Neural progenitor cell (in vitro differentiated cells): ENCODE measurements at regions not wholly inside any gene's neighbourhood (a gene's known extent, or its start where the extent isn't known, plus 50 kb on each side); places are given as distances from the start of the nearest gene placed in this dataset.

ENCODE experiments used
- DNase-seq: peaks from one replicate; pipeline ENCODE4 v3.0.0-alpha.2; 2016; ENCODE audit warnings: low spot score
- H2AFZ ChIP-seq: fragments of 200-600 bp; sonication (generic); replicated peaks from 2 replicates; pipeline ENCODE4 v1.6.1; 2016; ENCODE audit warnings: antibody characterized with exemption
- H3F3A ChIP-seq: fragments of 200-600 bp; sonication (generic); 2 replicates; pipeline ENCODE4 v1.6.1; 2016; ENCODE audit warnings: antibody characterized with exemption, low read depth
- H3K27ac ChIP-seq: fragments of 200-600 bp; sonication (generic); 2 replicates; pipeline ENCODE4 v1.5.1; 2016; ENCODE audit warnings: mild to moderate bottlenecking
- H3K27me3 ChIP-seq: fragments of 200-600 bp; sonication (generic); 2 replicates; pipeline ENCODE4 v1.6.1; 2016; ENCODE audit warnings: mild to moderate bottlenecking, moderate library complexity
- H3K36me3 ChIP-seq: fragments of 200-600 bp; sonication (generic); 2 replicates; pipeline ENCODE4 v1.5.1; 2016
- H3K4me1 ChIP-seq: fragments of 200-600 bp; sonication (generic); 2 replicates; pipeline ENCODE4 v1.6.1; 2016; ENCODE audit warnings: mixed run types
- H3K4me2 ChIP-seq: fragments of 200-600 bp; sonication (generic); 2 replicates; pipeline ENCODE4 v1.6.1; 2016
- H3K4me3 ChIP-seq: fragments of 200-600 bp; sonication (generic); 2 replicates; pipeline ENCODE4 v1.5.1; 2016
- H3K79me2 ChIP-seq: fragments of 200-600 bp; sonication (generic); 2 replicates; pipeline ENCODE4 v1.6.1; 2016; ENCODE audit warnings: low read depth
- H3K9ac ChIP-seq: fragments of 200-600 bp; sonication (generic); 2 replicates; pipeline ENCODE4 v1.6.1; 2016
- H3K9me3 ChIP-seq: fragments of 200-600 bp; sonication (generic); 2 replicates; pipeline ENCODE4 v1.5.1; 2016; ENCODE audit warnings: low read depth
- H4K20me1 ChIP-seq: fragments of 200-600 bp; sonication (generic); 2 replicates; pipeline ENCODE4 v1.6.1; 2016; ENCODE audit warnings: low read depth
- H3K27ac Mint-ChIP-seq: 3 replicates; pipeline ENCODE4 v1.8.0; 2021; ENCODE audit warnings: mixed read lengths
- H3K27me3 Mint-ChIP-seq: 2 replicates; pipeline ENCODE4 v1.8.0; 2022; ENCODE audit warnings: low read depth, mild to moderate bottlenecking, inconsistent platforms, moderate library complexity, mixed read lengths; ENCODE audit not compliant: insufficient read depth
- H3K36me3 Mint-ChIP-seq: 3 replicates; pipeline ENCODE4 v1.8.0; 2021; ENCODE audit warnings: mixed read lengths
- H3K4me1 Mint-ChIP-seq: 3 replicates; pipeline ENCODE4 v1.8.0; 2021; ENCODE audit warnings: mixed read lengths
- H3K4me3 Mint-ChIP-seq: 3 replicates; pipeline ENCODE4 v1.8.0; 2021; ENCODE audit warnings: mild to moderate bottlenecking, moderate library complexity, mixed read lengths
- H3K9me3 Mint-ChIP-seq: 3 replicates; pipeline ENCODE4 v1.8.0; 2020; ENCODE audit warnings: mixed read lengths
- CTCF ChIP-seq: fragments of 200-600 bp; sonication (generic); IDR thresholded peaks from 2 replicates; pipeline ENCODE4 v1.5.1; 2017; ENCODE audit warnings: antibody characterized with exemption, mild to moderate bottlenecking
- EZH2 ChIP-seq: fragments of 200-600 bp; sonication (generic); IDR thresholded peaks from 2 replicates; pipeline ENCODE4 v1.6.1; 2017; ENCODE audit warnings: antibody characterized with exemption, mild to moderate bottlenecking, moderate library complexity
- EZH2phosphoT487 ChIP-seq: fragments of 200-600 bp; sonication (generic); IDR thresholded peaks from 2 replicates; pipeline ENCODE4 v1.6.1; 2017; ENCODE audit warnings: antibody characterized with exemption

- H3K9ac ChIP-seq: no peak overlapping the region
- no peak overlapping the region for H3K27ac ChIP-seq
- H4K20me1 ChIP-seq: no peaks in the 10 kb centered on the region
- H3K4me2 ChIP-seq: no peak overlapping the region
- no peaks in the 10 kb centered on the region for H3K79me2 ChIP-seq
- H3K4me1 ChIP-seq: peaks cover 14% of the 10 kb centered on the region
- H3K27me3 ChIP-seq: no peaks in the 10 kb centered on the region
- H2AFZ ChIP-seq: no peak overlapping the region
- H3K4me3 Mint-ChIP-seq: no peak overlapping the region
- H3K27ac Mint-ChIP-seq: no peak overlapping the region
- no peaks in the 10 kb centered on the region for H3K36me3 ChIP-seq
- no peak for DNase-seq
- H3K27me3 Mint-ChIP-seq: peaks cover 2% of the 10 kb centered on the region
- peaks cover 3% of the 10 kb centered on the region for H3K4me1 Mint-ChIP-seq
- no peaks in the 10 kb centered on the region for H3K36me3 Mint-ChIP-seq
- H3K4me3 ChIP-seq: no peak overlapping the region
- no peaks in the 10 kb centered on the region for H3F3A ChIP-seq
- H3K9me3 ChIP-seq: no peaks in the 10 kb centered on the region
- TF ChIP-seq EZH2 (no peak), EZH2phosphoT487 (no peak), CTCF (no peak)
- H3K9me3 Mint-ChIP-seq: no peaks in the 10 kb centered on the region
These were observed 588.5 kb downstream of the TRIML1 start for GRCh38 chr4:188727746-188728145.

DNA sequence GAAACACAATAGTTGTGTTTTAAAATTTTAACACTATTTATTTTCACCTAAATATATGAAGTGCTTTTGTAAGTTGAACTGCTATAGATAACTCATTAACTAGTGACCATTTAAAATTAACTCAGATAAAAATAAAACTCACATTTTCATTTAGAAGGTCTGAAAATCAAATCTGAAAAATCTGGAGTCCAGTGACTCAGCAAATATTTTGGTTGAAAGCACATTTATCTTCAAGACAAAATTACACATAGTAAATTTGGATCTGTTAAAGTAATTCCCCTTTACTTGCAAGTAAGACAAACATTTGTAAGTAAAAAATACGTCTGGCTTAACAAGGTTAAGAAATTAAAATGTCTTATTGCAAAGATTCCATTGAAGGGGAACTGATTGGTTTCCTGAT lies 589.1 kb downstream of the TRIML1 start:
- Mint-ChIP-seq H3K27me3 (peaks cover 2% of the 10 kb centered on the region), H3K36me3 (no peaks in the 10 kb centered on the region), H3K27ac (no peak overlapping the region), H3K4me1 (peaks cover 3% of the 10 kb centered on the region), H3K9me3 (no peaks in the 10 kb centered on the region), H3K4me3 (no peak overlapping the region)
- H3K9ac ChIP-seq: no peak overlapping the region
- H3F3A ChIP-seq: no peaks in the 10 kb centered on the region
- H3K4me1 ChIP-seq: peaks cover 14% of the 10 kb centered on the region
- no peak for TF ChIP-seq CTCF
- TF ChIP-seq EZH2: no peak
- TF ChIP-seq EZH2phosphoT487: no peak
- H3K36me3 ChIP-seq: no peaks in the 10 kb centered on the region
- H3K27me3 ChIP-seq: no peaks in the 10 kb centered on the region
- H3K4me2 ChIP-seq: no peak overlapping the region
- no peaks in the 10 kb centered on the region for H3K9me3 ChIP-seq
- DNase-seq: no peak
- peak overlapping the region; percentile 50 for H2AFZ ChIP-seq
- H3K79me2 ChIP-seq: no peaks in the 10 kb centered on the region
- H3K27ac ChIP-seq: no peak overlapping the region
- no peak overlapping the region for H3K4me3 ChIP-seq
- no peaks in the 10 kb centered on the region for H4K20me1 ChIP-seq

DNA sequence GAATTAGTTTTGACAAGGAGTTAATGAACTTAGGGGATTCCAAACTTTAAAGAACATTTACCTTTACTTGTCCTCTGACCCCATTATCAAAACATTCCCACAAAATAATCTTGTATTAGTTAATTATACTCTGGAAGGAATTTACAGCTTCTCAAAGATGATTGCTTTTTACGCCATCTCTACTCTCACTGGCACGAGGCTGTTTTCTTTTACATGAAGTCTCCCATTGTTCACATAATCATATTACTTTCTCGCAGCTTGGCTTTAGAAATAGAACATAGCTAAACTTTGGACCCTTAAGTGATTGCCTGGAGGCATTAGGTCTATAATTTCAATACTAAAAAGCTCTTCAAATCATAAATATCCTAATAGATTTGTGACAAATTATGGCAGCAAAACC lies 592.9 kb downstream of the TRIML1 start:
- no peaks in the 10 kb centered on the region for H3K4me1 Mint-ChIP-seq
- Histone ChIP-seq H3K9ac (no peak overlapping the region), H3K36me3 (no peaks in the 10 kb centered on the region), H3K4me3 (no peak overlapping the region), H3K4me2 (no peak overlapping the region), H3K4me1 (no peaks in the 10 kb centered on the region), H3K9me3 (no peaks in the 10 kb centered on the region), H3F3A (no peaks in the 10 kb centered on the region), H3K27me3 (no peaks in the 10 kb centered on the region), H2AFZ (no peak overlapping the region), H3K27ac (no peak overlapping the region), H4K20me1 (no peaks in the 10 kb centered on the region), H3K79me2 (no peaks in the 10 kb centered on the region)
- peaks cover 3% of the 10 kb centered on the region for H3K9me3 Mint-ChIP-seq
- H3K4me3 Mint-ChIP-seq: no peak overlapping the region
- H3K27me3 Mint-ChIP-seq: no peaks in the 10 kb centered on the region
- no peak for DNase-seq
- H3K36me3 Mint-ChIP-seq: no peaks in the 10 kb centered on the region
- no peak for TF ChIP-seq EZH2
- no peak for TF ChIP-seq CTCF
- TF ChIP-seq EZH2phosphoT487: no peak
- no peak overlapping the region for H3K27ac Mint-ChIP-seq

DNA sequence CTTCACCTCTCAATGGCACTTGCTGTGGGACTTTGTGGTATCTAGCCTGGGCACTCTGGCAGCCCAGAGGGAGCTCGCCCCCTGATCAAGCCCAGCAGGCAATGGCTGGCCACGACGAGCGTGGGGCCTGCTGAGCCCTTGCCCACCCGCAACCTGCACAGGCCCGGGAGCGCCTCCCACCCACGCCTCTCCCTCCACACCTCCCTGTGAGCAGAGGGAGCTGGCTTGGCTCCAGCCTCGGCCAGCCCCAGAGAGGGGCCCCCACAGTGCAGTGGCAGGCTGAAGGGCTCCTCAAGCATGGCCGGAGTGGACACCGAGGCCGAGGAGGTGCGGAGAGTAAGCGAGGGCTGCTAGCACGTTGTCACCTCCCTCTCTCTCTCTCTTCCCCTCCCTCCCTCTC lies 595.8 kb downstream of the TRIML1 start:
- H3K79me2 ChIP-seq: no peaks in the 10 kb centered on the region
- H3K4me3 Mint-ChIP-seq: no peak overlapping the region
- no peak for DNase-seq
- no peaks in the 10 kb centered on the region for H3K36me3 ChIP-seq
- no peak overlapping the region for H3K27ac Mint-ChIP-seq
- H3K9ac ChIP-seq: no peak overlapping the region
- no peak overlapping the region for H3K4me2 ChIP-seq
- H3K4me1 Mint-ChIP-seq: no peaks in the 10 kb centered on the region
- no peaks in the 10 kb centered on the region for H3F3A ChIP-seq
- H3K4me3 ChIP-seq: no peak overlapping the region
- no peak overlapping the region for H3K27ac ChIP-seq
- H3K27me3 Mint-ChIP-seq: no peaks in the 10 kb centered on the region
- H2AFZ ChIP-seq: no peak overlapping the region
- H3K9me3 Mint-ChIP-seq: peaks cover 3% of the 10 kb centered on the region
- no peaks in the 10 kb centered on the region for H3K36me3 Mint-ChIP-seq
- no peak for TF ChIP-seq CTCF
- no peak for TF ChIP-seq EZH2
- no peak for TF ChIP-seq EZH2phosphoT487
- H3K9me3 ChIP-seq: no peaks in the 10 kb centered on the region
- no peaks in the 10 kb centered on the region for H3K27me3 ChIP-seq
- no peaks in the 10 kb centered on the region for H4K20me1 ChIP-seq
- no peaks in the 10 kb centered on the region for H3K4me1 ChIP-seq
